A673 (cell line): ENCODE measurements at regions not wholly inside any gene's neighbourhood (a gene's known extent, or its start where the extent isn't known, plus 50 kb on each side); places are given as distances from the start of the nearest gene placed in this dataset.

ENCODE experiments used
- BruUV-seq: library from RNA; stranded (reverse); fragments of 400-500 nt; replicated peaks from 2 replicates; lab custom pipeline; 2021; lab: Mats Ljungman, UMichigan
- CTCF ChIA-PET: fragments of 300-600 bp; sonication (Branson Sonifier 250); formaldehyde crosslinking; loops from one replicate; lab custom pipeline; 2022; ENCODE audit warnings: antibody characterized with exemption; lab: Charles Lee
- POLR2A ChIA-PET: fragments of 300-600 bp; sonication (Branson Sonifier 250); formaldehyde crosslinking; loops from one replicate; lab custom pipeline; 2022; ENCODE audit warnings: antibody characterized with exemption; ENCODE audit not compliant: low non-redundant PET; lab: Charles Lee
- DNase-seq: peaks from one replicate; pipeline ENCODE4 v3.0.0-alpha.2; 2015; ENCODE audit warnings: low spot score
- H3K27ac ChIP-seq: fragments of 200-600 bp; sonication (generic); 2 replicates; pipeline ENCODE4 v1.5.1; 2016; ENCODE audit warnings: mixed run types, low read depth, mild to moderate bottlenecking, mixed read lengths, antibody characterized with exemption, low read length; ENCODE audit not compliant: poor library complexity, severe bottlenecking
- H3K27me3 ChIP-seq: fragments of 200-600 bp; sonication (generic); replicated peaks from 2 replicates; pipeline ENCODE4 v1.6.1; 2017; ENCODE audit warnings: mixed run types, low read depth, mild to moderate bottlenecking, mixed read lengths, antibody characterized with exemption, low read length; ENCODE audit not compliant: insufficient read depth, poor library complexity
- H3K36me3 ChIP-seq: fragments of 200-600 bp; sonication (generic); 2 replicates; pipeline ENCODE4 v1.6.1; 2016; ENCODE audit warnings: mixed run types, mild to moderate bottlenecking, mixed read lengths, antibody characterized with exemption, low read length; ENCODE audit not compliant: insufficient read depth, poor library complexity, severe bottlenecking
- H3K4me1 ChIP-seq: fragments of 200-600 bp; sonication (generic); 2 replicates; pipeline ENCODE4 v1.6.1; 2017; ENCODE audit warnings: mixed run types, mild to moderate bottlenecking, mixed read lengths, antibody characterized with exemption, low read length; ENCODE audit not compliant: insufficient read depth, poor library complexity, severe bottlenecking
- H3K4me3 ChIP-seq: fragments of 200-600 bp; sonication (generic); 2 replicates; pipeline ENCODE4 v1.5.1; 2016; ENCODE audit warnings: low read depth, mixed run types, mild to moderate bottlenecking, mixed read lengths, low read length; ENCODE audit not compliant: poor library complexity, severe bottlenecking
- H3K9me3 ChIP-seq: fragments of 200-600 bp; sonication (generic); 2 replicates; pipeline ENCODE4 v1.6.1; 2016; ENCODE audit warnings: mixed run types, low read depth, mild to moderate bottlenecking, mixed read lengths, antibody characterized with exemption, low read length; ENCODE audit not compliant: poor library complexity, severe bottlenecking
- CTCF ChIP-seq: fragments of 300-800, 200-600 bp; sonication (generic); conservative IDR thresholded peaks from 2 replicates; pipeline ENCODE4 v1.5.1; 2017; ENCODE audit warnings: low read depth, mild to moderate bottlenecking, antibody characterized with exemption, low read length, moderate library complexity, mixed read lengths
- EZH2 ChIP-seq: fragments of 200-600 bp; sonication (generic); IDR thresholded peaks from 2 replicates; pipeline ENCODE4 v1.6.1; 2017; ENCODE audit warnings: borderline replicate concordance, low read depth, mild to moderate bottlenecking, mixed read lengths, antibody characterized with exemption, low read length; ENCODE audit not compliant: poor library complexity, severe bottlenecking
- intact Hi-C: fragments of 100-400 bp; cut with micrococcal nuclease; formaldehyde crosslinking; loops from one replicate; pipeline ENCODE4 v1.10.0; 2022; ENCODE audit not compliant: unreplicated experiment

DNA sequence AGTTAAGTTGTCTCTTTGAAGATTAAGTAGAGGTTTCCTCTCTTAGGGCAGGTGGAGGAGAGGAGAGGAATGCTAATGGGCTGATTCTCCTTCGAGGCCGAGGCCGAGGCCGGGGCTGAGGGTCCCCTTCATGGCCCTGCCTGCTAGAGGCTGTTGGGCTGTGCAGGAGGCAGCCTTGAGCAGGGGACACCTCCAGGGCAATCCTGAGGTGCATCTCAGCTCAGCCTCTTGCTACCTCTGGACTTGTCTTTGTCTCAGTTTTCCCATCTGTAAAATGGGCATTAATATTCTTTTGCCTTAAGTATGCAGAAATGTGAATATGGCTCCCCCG lies 97.7 kb upstream of the PRR20G start:
- no peak for DNase-seq
- intact Hi-C loops, result no loop called here
- TF ChIP-seq CTCF (no peak), EZH2 (no peak)
- Histone ChIP-seq H3K36me3 (no peaks in the 10 kb centered on the region), H3K27me3 (peaks cover 42% of the 10 kb centered on the region), H3K4me1 (no peaks in the 10 kb centered on the region), H3K27ac (no peak overlapping the region), H3K9me3 (peaks cover 4% of the 10 kb centered on the region), H3K4me3 (no peak overlapping the region)
- ChIA-PET POLR2A (no interaction called here), CTCF (no interaction called here)
- no TSS peak for BruUV-seq

GRCh38 chr3:127384717-127385539 lies 97.1 kb upstream of the PRR20G start:
- no peaks in the 10 kb centered on the region for H3K36me3 ChIP-seq
- H3K27ac ChIP-seq, result no peak overlapping the region
- no peak overlapping the region for H3K4me3 ChIP-seq
- intact Hi-C loops, result no loop called here
- ChIA-PET CTCF (no interaction called here), POLR2A (no interaction called here)
- no peak for DNase-seq
- no TSS peak for BruUV-seq
- no peak for TF ChIP-seq CTCF
- TF ChIP-seq EZH2, result no peak
- H3K4me1 ChIP-seq, result no peaks in the 10 kb centered on the region
- H3K27me3 ChIP-seq, result peaks cover 42% of the 10 kb centered on the region
- peaks cover 4% of the 10 kb centered on the region for H3K9me3 ChIP-seq

DNA sequence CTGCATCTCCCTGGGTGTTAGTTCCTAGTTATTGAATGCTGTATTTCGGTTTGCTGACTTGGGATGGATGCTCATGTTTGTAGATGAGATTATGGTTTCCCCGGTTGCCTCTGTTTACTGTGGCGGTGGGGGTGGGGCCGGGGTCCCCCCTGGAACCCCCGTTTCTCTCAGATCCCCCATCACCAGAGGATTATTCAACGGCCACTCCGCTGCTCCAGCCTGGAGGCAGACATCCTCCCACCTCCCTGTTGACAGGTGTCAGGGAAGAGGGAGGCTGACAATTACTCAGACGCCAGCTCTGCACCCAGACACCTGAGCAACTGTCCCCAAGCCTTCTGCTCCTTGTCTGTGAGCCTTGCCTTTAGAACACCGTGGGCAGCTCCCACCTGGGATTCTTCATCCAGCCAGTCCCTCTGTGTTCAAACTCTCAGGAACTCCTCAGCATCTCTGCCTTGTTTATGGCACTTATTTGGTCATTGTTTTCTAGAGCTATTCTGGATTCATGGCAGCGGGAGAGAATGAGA lies 95.9 kb upstream of the PRR20G start:
- TF ChIP-seq CTCF (no peak), EZH2 (no peak)
- ChIA-PET POLR2A (no interaction called here), CTCF (interaction anchor here (0.7 kb wide), 1 partner anchor 10 kb away, joined by 3 read pairs; no protein-coding TSS in a partner anchor)
- Histone ChIP-seq H3K9me3 (peaks cover 4% of the 10 kb centered on the region), H3K4me3 (no peak overlapping the region), H3K27me3 (peaks cover 42% of the 10 kb centered on the region), H3K27ac (no peak overlapping the region), H3K36me3 (no peaks in the 10 kb centered on the region), H3K4me1 (no peaks in the 10 kb centered on the region)
- BruUV-seq, result no TSS peak
- intact Hi-C loops, result no loop called here
- no peak for DNase-seq
